ENCODE measurements at regions not wholly inside any gene's neighbourhood (a gene's known extent, or its start where the extent isn't known, plus 50 kb on each side); places are given as distances from the start of the nearest gene placed in this dataset.

DNA sequence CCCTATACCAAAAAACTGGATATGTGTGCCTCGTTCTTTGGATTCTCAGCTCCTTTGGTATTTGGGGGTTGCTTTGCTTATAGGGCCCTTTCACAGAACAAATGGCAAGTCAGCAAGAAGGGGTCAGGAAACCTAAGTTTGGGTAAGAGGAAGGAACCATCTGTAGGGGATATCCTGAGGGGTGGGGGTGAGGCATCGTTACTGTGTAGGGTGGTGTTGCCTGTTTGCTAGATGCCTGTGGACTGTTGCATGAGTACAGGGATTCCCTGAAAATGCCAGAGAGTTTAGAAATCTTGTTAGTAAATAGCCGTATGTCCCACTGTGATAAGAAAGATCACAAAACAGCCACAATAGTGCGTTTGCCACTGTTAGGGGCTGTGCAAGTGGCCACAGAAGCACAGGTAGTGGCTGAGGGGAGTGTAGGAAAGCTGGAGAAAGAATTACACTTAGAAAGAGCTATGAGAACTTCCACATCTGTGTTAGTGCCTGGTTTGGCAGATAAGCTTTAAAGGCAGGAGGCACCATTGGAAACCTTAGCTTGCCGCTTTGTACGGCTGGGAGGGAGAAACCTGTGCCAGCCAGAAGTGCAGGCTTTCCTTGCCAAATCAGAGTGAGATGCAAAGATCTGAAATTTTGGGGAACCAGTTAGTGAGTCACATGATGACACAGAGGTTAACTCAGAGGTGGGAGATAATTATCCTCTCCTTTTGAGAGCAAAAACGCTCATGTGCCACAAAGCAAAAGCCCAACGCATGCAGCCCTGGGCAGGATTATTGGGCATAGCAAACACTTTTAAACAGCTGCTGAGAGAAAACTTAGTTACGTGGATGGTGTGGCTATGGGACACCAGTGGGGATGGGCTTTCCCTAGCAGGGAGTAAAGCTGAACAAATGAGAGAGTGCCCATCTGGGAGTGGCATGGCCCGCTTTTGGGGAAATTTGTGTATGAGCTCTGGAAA is 343.7 kb downstream of the ARAP2 start:
- no peak for FAIRE-seq

DNA sequence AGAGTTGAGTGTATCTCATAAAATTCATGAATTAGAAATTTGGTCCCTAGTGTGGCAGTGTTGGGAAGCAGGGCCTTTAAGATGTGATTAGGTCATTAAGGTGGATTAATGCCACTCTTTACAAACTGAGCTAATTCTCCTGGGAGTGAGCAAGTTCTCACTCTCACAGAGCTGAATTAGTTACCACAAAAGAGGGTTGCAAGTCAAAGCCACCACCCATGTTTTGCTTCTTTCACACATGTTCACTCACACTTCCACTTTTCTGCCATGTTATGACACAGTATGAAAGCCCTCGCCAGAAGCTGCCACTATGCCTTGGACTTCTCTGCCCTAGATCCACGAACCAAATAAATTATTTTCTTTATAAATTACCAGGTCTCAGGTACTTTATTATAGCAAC is 332.1 kb downstream of the ARAP2 start:
- no peak for FAIRE-seq

DNA sequence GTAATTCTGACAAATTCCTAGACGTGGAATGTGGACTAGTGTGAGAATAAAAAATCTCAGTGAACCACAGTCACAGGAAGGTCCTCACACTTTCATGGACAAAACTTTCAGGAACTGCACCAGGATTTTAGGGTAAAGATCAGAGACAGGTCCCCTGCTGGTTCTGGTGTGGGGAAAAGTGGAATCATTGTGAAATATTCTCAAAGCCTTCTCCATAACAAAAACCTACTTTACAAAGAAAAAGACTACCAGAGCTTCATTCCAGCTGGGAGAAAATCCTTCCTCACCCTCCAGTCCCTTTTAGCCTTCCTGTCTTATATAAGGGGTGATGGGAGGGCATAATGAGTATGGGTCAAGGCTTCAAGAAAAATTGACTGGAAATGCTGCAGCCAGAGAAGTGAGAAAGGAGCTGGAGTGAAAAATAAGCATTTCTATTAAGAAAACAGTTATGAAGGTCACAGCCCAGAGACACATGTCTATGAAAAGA is 325.8 kb downstream of the ARAP2 start:
- FAIRE-seq, result no peak

DNA sequence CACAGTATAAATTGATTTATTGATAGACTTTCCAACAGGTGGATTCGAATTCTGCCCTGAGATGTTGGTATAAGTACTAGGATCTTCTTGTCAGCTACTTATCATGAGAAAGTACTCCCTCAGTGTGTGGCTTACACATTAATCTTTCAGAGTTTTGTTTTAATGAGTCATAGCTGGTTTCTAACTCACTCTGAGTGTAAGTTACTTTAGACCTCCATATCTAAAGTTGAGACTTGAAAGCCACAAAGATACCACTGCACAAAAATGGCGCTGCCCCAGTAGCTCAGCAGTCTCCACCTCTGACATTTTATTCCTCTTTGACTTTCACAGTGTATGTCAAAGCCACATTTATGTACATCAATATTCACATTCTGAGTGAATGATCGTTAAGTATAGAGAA is 318.5 kb downstream of the ARAP2 start:
- FAIRE-seq, result no peak

DNA sequence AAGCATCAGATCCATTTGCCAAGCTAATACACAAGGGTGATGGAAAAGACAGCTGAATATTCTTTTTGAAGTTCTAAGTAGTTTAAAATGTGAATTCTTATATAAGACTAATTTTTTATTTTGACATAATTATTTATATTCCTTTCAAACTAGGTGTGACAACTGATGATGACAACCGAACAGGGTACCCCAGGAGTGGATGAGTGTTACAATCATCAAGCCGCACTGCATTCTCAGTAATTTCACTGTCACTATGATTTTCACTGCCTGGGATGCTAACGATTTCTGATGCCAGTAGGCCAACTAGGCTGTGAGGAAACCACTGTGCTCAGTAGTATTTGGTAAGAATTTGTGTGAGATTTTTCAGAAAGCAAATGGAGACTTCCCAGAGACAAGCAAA is 317.5 kb downstream of the ARAP2 start:
- no peak for FAIRE-seq

GRCh38 chr4:35933901-35934300 is 310.4 kb downstream of the ARAP2 start:
- FAIRE-seq, result no peak

- no peak for FAIRE-seq
These were observed 309.9 kb downstream of the ARAP2 start for GRCh38 chr4:35934320-35934981.

- FAIRE-seq, result peak; percentile 10
These were observed 305.4 kb downstream of the ARAP2 start for GRCh38 chr4:35938936-35939335.

DNA sequence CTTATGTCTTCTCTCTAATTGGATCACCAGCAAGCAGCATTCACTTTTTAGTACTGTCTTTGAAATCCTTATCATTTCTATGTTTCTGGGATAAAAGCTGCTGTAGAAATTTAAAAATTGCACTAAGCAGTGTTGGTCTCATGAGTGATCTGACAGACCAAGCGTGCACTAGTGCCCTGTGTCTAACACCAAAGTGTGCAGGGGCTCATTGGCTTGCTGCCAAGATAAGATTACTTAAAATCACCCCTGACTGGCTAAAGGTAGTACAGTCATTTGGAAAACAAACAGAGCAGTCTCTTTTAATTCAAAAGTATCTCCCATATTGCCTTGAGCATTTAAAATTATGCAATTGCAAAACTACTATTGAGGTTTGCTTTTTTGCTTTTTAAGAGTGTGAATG is 304.6 kb downstream of the ARAP2 start:
- no peak for FAIRE-seq

- no peak for FAIRE-seq
These were observed 302.2 kb downstream of the ARAP2 start for GRCh38 chr4:35942092-35942491.

DNA sequence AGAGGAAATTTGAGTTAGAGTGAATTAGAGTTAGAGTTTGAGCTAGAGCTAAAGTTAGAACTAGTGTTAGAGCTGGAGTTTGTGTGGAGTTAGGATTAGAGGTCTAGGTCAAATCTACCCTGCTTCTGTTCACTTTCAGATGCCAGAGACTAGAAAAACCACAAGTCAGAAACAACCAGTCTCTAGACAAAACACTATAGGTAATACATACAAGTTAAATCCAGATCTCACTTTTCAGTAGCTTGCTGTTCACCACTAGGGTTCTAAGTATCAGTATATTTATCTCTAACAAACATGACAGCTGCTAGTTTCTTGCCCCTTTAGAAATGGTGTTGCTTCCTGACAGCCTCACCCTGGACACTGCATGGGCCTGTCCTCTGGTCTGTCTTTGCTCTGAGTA is 300.7 kb downstream of the ARAP2 start:
- FAIRE-seq, result no peak

DNA sequence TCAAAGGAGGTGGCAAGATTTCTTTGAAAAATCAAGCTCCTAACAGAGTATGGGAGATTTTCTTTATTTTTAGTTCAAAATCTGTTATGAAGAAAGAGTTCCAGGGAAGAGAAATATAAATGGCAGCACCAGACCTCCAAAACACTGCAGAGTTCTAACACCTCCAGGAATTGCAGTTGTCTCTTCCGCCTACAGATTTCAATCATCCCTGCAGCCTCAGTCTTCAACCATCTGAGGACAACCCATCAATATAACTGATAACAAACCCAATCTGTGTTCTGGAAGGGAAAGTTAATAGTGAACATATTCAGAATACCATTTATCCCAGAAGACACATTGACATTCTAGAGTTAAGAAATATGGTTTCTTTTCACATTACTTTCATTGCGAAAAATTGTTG is 296.1 kb downstream of the ARAP2 start:
- FAIRE-seq, result no peak

DNA sequence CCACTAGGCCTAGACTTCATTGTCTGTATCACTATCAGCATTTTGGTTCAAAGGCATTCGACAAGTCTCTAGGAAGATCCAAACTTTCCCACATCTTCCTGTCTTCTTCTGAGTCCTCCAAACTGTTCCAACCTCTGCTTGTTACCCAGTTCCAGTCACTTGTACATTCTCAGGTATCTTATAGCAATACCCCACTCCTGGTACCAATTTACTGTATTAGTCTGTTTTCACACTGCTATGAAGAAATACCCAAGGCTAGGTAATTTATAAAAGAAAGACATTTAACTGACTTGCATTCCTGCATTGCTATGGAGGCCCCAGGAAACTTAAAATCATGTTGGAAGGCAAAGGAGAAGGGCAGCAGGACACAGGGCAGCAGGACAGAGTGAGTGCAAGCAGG is 293.9 kb downstream of the ARAP2 start:
- FAIRE-seq, result no peak

DNA sequence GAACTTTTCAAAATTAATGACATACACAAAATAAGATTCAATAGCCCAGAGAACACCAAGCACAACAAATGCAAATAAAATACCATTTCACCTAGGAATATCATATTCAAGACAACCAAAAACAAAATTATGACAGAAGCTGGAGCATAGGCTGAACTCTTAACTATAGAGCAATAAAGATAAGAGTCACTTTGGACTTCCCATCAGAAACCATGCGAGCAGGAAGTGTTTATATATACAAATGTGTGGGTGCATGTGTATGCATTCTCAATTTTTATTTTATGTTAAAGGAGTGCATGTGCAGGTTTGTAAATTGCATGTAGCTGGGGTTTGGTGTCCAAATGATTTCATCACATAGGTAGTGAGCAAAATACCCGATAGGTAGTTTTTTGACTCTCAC is 291.6 kb downstream of the ARAP2 start:
- no peak for FAIRE-seq

DNA sequence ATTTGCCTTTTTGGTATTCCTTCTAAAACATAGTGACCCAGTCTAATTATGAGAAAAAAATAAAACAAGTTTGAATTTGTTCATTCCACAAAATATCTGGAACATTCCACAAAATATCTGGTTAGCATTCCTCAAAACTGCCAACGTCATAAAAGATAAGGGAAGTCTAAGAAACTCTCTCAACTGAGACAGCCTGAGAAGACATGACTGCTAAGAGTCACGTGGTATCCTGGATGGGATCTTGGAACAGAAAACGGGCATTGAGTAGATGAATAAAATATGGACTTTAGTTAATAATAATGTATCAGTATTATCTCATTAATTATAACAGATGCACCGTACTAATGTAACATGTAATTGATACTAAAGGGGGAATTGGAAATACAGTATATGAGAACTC is 280.9 kb downstream of the ARAP2 start:
- FAIRE-seq, result no peak

- no peak for FAIRE-seq
These were observed 280.3 kb downstream of the ARAP2 start for GRCh38 chr4:35963974-35964515.

- no peak for FAIRE-seq
These were observed 279.0 kb downstream of the ARAP2 start for GRCh38 chr4:35965300-35965699.

- no peak for FAIRE-seq
These were observed 277.7 kb downstream of the ARAP2 start for GRCh38 chr4:35966566-35966965.

- FAIRE-seq, result no peak
These were observed 273.9 kb downstream of the ARAP2 start for GRCh38 chr4:35970366-35970960.

DNA sequence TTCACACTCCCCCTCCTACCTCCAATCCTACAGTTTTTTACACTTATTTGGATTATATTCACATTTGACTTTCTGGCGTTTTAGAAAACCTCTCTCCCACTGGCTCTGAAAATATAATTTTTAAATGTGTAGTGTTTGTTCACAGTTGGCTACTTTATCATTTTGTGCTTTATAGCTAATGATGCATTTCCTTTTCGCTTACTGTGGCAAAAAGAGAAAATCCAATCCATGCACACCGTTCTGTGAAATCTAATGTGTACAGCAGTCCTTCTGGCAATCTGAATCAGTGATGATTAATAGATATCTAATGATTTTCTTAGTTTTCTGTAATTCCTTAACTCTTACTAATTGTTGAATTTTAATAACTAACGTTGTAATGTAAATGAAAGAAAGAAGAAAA is 271.5 kb downstream of the ARAP2 start:
- FAIRE-seq, result no peak

- no peak for FAIRE-seq
These were observed 268.5 kb downstream of the ARAP2 start for GRCh38 chr4:35975617-35976355.

- FAIRE-seq, result no peak
These were observed 265.8 kb downstream of the ARAP2 start for GRCh38 chr4:35978551-35978950.

DNA sequence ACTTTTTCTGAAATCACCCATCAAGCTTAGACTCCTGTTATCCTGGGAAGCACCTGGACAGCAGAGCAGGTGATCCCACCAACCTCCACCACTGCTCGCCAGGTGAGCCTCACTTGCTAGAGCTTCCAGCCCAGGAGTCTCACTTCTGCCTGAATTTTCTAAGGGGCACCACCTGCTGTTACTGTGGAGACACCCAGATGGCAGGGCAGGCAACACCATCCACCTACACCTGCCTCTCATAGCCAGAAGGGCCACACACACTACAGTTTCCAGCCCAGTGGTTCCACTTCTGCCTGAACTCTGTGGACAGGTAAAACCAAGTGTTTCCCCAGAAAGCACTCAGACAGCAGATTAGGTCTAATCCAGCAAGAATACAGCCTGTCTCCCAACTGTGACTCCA is 262.0 kb downstream of the ARAP2 start:
- FAIRE-seq, result no peak
